ENCODE measurements at regions not wholly inside any gene's neighbourhood (a gene's known extent, or its start where the extent isn't known, plus 50 kb on each side); places are given as distances from the start of the nearest gene placed in this dataset.
"Not testable (repeated sequence)": the region's sequence is repeated elsewhere in the genome, so short reads cannot be mapped to it uniquely, and the experiment has no call there.

DNA sequence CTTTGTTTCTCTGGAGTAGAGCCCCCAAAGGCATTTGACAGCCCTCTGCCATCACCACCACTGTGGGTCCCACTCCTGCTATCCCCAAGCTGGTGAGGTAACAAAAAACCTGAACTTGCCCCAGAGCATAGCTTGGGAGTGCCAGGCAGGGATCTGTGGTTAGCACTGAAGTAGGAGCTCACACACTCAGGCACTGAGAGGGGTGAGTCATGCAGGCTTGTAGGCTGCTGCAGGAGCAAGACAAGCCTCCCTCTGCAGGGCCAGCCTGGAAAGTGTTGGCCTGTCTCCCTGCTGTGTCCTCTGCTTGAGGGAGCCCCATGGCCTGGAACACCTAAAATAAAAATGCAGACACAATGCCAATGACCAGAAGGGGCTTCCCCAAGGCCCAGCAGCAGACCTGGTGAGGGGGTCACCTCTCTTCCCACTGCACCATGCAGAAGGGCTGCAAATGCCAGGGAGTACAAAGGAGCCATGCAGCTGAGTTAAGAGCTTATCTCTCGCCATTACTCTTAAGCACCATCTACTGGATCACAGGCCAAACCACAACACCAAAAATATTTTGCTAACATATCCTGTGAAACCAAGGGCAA is 108.9 kb upstream of the POGK start:
- no peaks in the 10 kb centered on the region for H3K9me3 ChIP-seq (ENCODE audit: control insufficient read depth, low read length, poor library complexity, severe bottlenecking)
- Mint-ChIP-seq H3K4me1 (no peaks in the 10 kb centered on the region), H3K27me3 (no peaks in the 10 kb centered on the region), H3K27ac (no peak overlapping the region), H3K36me3 (ENCODE audit: low read depth) (no peaks in the 10 kb centered on the region), H3K4me3 (no peak overlapping the region)
- DNase-seq = no peak
- no peak for ATAC-seq

DNA sequence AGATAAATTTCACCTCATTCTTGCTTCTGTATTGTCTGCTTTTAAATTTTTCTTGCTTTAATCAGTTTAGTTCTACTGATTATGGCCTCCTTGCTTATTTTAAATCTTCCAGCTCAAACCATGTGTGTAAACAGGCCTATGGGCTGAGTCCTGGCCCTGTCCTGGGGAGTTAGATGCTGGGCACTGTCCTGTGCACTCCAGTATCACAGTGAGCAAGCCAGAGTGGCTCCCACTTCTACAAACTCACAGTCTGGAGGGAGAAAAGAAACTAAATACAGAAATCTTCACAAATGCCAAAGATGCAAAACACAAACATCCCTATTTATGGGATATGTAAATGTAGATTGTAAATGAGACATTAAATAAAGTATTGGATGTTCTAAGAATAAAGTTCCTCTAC is 101.1 kb upstream of the POGK start:
- no peaks in the 10 kb centered on the region for H3K4me1 Mint-ChIP-seq
- H3K27ac Mint-ChIP-seq = no peak overlapping the region
- no peak for ATAC-seq
- DNase-seq = no peak
- no peaks in the 10 kb centered on the region for H3K36me3 Mint-ChIP-seq (ENCODE audit: low read depth)
- no peak overlapping the region for H3K4me3 Mint-ChIP-seq
- no peaks in the 10 kb centered on the region for H3K9me3 ChIP-seq (ENCODE audit: control insufficient read depth, low read length, poor library complexity, severe bottlenecking)
- peaks cover 5% of the 10 kb centered on the region for H3K27me3 Mint-ChIP-seq

DNA sequence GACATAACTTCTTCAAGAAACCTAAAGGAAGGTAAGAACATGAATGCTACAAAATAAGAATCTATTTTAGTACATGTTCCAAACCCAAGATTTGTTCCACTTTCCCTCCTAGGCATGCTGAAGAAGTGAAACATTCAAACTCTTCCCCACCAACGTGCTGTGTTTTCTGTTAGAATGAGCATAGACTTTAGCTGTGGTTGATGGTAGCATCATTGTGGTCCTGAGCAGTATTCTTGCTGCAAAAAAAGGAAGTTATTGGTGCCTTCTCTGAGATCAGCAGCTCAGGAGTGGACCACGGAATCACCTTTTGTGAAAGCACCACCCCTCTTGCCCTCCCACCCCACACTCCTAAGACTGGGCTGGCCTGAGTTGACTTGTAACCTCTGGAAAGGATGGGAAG is 100.4 kb upstream of the POGK start:
- DNase-seq = no peak
- no peaks in the 10 kb centered on the region for H3K9me3 ChIP-seq (ENCODE audit: control insufficient read depth, low read length, poor library complexity, severe bottlenecking)
- H3K27me3 Mint-ChIP-seq = peaks cover 5% of the 10 kb centered on the region
- no peaks in the 10 kb centered on the region for H3K4me1 Mint-ChIP-seq
- no peak overlapping the region for H3K4me3 Mint-ChIP-seq
- no peak overlapping the region for H3K27ac Mint-ChIP-seq
- H3K36me3 Mint-ChIP-seq (ENCODE audit: low read depth) = no peaks in the 10 kb centered on the region
- no peak for ATAC-seq

DNA sequence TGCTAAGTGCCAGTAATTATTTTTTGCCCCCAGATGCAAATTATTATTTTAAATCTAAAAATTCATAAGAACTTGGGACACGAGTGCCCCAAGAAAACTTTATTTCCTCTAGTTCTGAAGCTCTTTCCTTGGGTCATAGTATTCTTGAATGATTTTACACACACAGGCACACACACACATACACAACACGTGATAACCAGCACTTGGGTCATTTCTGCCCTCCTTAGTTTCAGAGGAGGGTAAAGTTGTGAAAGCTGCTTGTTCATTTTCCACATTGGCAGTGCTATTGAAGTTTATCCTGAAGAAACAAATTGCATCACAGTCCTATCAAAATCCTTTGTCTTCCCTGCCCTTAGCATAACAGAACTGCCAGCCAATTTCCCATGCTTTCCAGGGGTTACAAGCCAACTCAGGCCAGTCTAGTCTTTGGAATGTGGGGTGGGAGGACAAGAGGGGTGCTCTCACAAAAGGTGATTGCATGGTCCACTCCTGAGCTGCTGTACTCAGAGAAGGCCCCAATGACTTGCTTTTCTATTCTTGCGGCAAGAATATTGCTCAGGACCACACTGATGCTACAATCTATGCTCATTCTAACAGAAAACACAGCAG is 98.5 kb upstream of the POGK start:
- Mint-ChIP-seq H3K27me3 (peaks cover 5% of the 10 kb centered on the region), H3K4me3 (no peak overlapping the region), H3K4me1 (no peaks in the 10 kb centered on the region), H3K27ac (no peak overlapping the region), H3K36me3 (ENCODE audit: low read depth) (no peaks in the 10 kb centered on the region)
- DNase-seq = no peak
- no peaks in the 10 kb centered on the region for H3K9me3 ChIP-seq (ENCODE audit: control insufficient read depth, low read length, poor library complexity, severe bottlenecking)
- ATAC-seq = no peak

DNA sequence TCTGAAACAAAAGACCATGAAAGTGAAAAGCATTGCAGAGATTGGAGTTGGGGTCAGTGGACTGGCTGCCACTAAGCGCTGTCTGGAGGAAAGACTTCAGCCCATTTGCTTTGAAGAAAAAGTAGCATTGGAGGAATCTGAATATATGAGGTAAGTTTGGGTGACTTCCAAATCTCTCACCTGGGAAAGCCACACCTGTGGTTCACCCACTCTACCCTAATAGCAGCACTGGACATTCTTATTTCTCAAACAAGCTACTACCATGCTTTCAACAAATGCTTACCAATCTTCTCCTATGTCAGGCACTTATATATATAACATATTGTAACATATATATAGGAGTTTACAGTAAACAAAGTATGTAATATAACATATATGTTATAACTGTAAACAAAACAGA is 76.0 kb upstream of the POGK start:
- H3K4me3 Mint-ChIP-seq = no peak overlapping the region
- H3K36me3 Mint-ChIP-seq (ENCODE audit: low read depth) = no peaks in the 10 kb centered on the region
- no peaks in the 10 kb centered on the region for H3K4me1 Mint-ChIP-seq
- H3K27me3 Mint-ChIP-seq = peaks cover 6% of the 10 kb centered on the region
- DNase-seq (no peak), ATAC-seq (no peak)
- H3K9me3 ChIP-seq (ENCODE audit: control insufficient read depth, low read length, poor library complexity, severe bottlenecking) = no peaks in the 10 kb centered on the region
- no peak overlapping the region for H3K27ac Mint-ChIP-seq

- ATAC-seq (no peak), DNase-seq (no peak)
- no peaks in the 10 kb centered on the region for H3K4me1 Mint-ChIP-seq
- no peak overlapping the region for H3K27ac Mint-ChIP-seq
- no peaks in the 10 kb centered on the region for H3K9me3 ChIP-seq (ENCODE audit: control insufficient read depth, low read length, poor library complexity, severe bottlenecking)
- no peaks in the 10 kb centered on the region for H3K36me3 Mint-ChIP-seq (ENCODE audit: low read depth)
- peaks cover 6% of the 10 kb centered on the region for H3K27me3 Mint-ChIP-seq
- no peak overlapping the region for H3K4me3 Mint-ChIP-seq
Observed at GRCh38 chr1:166766942-166767341, 72.3 kb upstream of the POGK start.

DNA sequence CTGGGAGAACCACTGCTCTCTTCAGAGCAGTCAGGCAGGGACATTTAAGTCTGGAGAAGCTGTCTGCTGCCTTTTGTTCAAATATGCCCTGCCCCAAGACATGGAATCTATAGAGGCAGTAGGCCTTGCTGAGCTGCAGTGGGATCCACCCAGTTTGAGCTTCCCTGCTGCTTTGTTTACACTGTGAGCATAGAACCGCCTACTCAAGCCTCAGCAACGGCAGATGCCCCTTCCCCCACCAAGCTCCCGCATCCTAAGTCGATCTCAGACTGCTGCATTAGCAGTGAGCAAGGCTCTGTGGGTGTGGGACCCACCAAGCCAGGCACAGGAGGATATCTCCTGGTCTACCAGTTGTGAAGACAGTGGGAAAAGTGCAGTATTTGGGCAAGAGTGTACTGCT is 54.6 kb upstream of the POGK start:
- not testable (repeated sequence) for ATAC-seq; H3K4me3 Mint-ChIP-seq; H3K9me3 ChIP-seq (ENCODE audit: control insufficient read depth, low read length, poor library complexity, severe bottlenecking); H3K4me1 Mint-ChIP-seq; H3K27ac Mint-ChIP-seq; H3K36me3 Mint-ChIP-seq (ENCODE audit: low read depth); DNase-seq
- H3K27me3 Mint-ChIP-seq = peaks cover 34% of the 10 kb centered on the region

GRCh38 chr1:166785987-166786386 is 53.3 kb upstream of the POGK start:
- no peak for DNase-seq
- no peaks in the 10 kb centered on the region for H3K36me3 Mint-ChIP-seq (ENCODE audit: low read depth)
- no peak overlapping the region for H3K27ac Mint-ChIP-seq
- no peaks in the 10 kb centered on the region for H3K9me3 ChIP-seq (ENCODE audit: control insufficient read depth, low read length, poor library complexity, severe bottlenecking)
- no peaks in the 10 kb centered on the region for H3K4me1 Mint-ChIP-seq
- ATAC-seq = no peak
- no peak overlapping the region for H3K4me3 Mint-ChIP-seq
- H3K27me3 Mint-ChIP-seq = peaks cover 42% of the 10 kb centered on the region

GRCh38 chr1:166789286-166789685 is 50.0 kb upstream of the POGK start:
- Mint-ChIP-seq H3K27ac (no peak overlapping the region), H3K36me3 (ENCODE audit: low read depth) (no peaks in the 10 kb centered on the region), H3K4me1 (no peaks in the 10 kb centered on the region), H3K27me3 (peaks cover 51% of the 10 kb centered on the region), H3K4me3 (no peak overlapping the region)
- ATAC-seq (no peak), DNase-seq (no peak)
- H3K9me3 ChIP-seq (ENCODE audit: control insufficient read depth, low read length, poor library complexity, severe bottlenecking) = no peaks in the 10 kb centered on the region
